Retinal pigment epithelial cell (primary cell): ENCODE measurements at regions not wholly inside any gene's neighbourhood (a gene's known extent, or its start where the extent isn't known, plus 50 kb on each side); places are given as distances from the start of the nearest gene placed in this dataset.

Experiments
- DNase-seq: peaks from one replicate; pipeline ENCODE4 v3.0.0-alpha.2; 2010; ENCODE audit warnings: low read depth
- H3K4me3 ChIP-seq: 2 replicates; pipeline ENCODE4 v1.5.1; 2011; ENCODE audit warnings: mild to moderate bottlenecking, low read length, control low read depth, moderate library complexity
- TF ChIP-seq, protein P1 (sequence below): conservative IDR thresholded peaks from 2 replicates; pipeline ENCODE4 v1.5.1; 2011; ENCODE audit warnings: low read depth, low read length, control low read depth, inconsistent platforms

DNA sequence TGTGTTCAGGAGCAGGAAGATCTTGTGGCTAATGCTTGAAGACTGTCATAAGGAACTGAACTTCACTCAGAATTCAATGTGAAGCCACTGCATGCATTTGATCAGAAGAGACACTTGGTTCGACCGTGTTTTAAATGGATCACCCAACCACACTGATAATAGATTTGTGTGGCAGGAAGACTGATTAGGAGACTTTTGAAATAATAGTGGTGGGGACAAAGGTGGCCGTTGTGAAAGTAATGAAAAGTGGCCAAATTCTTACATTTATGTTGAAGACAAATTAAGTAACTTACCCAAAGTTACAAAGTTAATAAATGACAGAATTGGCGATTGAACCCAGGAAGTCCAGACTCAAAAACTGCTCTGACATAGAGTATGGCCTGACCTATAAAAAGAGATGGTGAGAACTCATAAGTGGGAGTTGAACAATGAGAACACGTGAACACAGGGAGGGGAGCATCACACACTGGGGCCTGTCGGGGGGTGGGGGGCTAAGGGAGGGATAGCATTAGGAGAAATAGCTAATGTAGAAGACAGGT is 286.9 kb upstream of the DNAJC19 start:
- no peak for DNase-seq
- TF ChIP-seq, protein P1, sequence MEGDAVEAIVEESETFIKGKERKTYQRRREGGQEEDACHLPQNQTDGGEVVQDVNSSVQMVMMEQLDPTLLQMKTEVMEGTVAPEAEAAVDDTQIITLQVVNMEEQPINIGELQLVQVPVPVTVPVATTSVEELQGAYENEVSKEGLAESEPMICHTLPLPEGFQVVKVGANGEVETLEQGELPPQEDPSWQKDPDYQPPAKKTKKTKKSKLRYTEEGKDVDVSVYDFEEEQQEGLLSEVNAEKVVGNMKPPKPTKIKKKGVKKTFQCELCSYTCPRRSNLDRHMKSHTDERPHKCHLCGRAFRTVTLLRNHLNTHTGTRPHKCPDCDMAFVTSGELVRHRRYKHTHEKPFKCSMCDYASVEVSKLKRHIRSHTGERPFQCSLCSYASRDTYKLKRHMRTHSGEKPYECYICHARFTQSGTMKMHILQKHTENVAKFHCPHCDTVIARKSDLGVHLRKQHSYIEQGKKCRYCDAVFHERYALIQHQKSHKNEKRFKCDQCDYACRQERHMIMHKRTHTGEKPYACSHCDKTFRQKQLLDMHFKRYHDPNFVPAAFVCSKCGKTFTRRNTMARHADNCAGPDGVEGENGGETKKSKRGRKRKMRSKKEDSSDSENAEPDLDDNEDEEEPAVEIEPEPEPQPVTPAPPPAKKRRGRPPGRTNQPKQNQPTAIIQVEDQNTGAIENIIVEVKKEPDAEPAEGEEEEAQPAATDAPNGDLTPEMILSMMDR: no peak
- no peak overlapping the region for H3K4me3 ChIP-seq

DNA sequence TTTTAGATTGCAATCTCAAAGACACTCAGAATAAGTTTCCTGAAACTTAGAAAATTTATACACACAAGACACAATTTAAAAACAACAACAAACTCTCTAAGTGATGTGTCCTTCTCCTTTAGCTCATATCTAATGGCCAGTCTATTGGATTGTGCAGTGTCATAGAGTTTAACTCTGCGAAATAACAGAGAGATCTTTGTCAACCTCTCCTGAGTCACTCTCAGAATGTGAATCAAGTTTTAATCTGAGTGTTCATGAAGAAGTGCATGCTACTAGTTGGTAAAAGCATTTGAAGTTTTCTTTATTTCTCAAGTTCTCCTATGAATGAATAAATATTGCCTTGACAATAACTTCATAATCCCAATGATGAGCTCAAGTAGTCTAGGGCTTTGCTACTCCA is 284.5 kb upstream of the DNAJC19 start:
- TF ChIP-seq, protein P1: no peak
- no peak overlapping the region for H3K4me3 ChIP-seq
- DNase-seq: no peak

DNA sequence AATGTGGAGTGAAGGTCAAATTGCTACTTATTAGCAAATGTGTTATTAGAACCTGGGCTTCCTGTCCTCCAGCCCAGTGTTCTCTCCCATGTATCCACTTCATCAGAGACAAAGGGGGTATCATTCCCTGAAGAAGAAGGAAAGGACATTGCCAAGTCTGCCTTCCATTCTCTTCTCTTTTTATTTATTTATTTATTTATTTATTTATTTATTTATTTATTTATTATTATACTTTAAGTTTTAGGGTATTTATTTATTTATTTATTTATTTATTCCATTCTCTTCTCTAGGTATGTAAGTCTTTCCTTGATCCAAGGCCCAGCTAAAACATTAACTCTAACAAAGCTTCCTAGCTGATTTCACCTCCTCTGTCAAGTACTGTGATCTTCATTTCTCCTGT is 277.8 kb upstream of the DNAJC19 start:
- no peak for DNase-seq
- H3K4me3 ChIP-seq: no peak overlapping the region
- TF ChIP-seq, protein P1: no peak

DNA sequence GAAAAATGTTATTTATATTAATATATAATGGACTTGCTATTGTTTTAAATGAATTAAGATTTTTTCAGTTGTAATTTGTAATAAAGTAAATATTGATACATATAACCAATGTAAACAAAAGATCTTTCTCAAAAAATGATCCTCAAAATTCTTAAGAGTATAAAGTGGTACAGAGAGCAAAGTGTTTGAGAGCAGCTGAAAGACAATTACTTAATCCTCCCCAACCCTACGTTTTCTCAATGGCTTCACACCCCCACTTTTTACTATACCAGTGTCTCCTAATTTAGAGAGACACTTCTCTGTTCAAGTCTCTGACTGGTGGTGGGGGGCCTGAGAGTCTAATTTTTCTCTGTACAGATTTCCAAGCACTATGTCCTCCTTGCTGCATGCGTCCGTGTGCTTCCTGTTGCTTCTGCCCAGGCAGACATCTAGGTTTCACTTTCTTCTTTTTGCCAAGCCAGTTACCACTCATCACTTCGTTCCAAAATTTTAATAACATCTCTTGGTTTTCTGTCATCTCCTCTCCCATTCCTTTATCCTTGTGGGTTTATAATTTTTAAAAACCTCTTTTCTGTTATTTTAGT is 276.3 kb upstream of the DNAJC19 start:
- TF ChIP-seq, protein P1: no peak
- no peak for DNase-seq
- H3K4me3 ChIP-seq: no peak overlapping the region

DNA sequence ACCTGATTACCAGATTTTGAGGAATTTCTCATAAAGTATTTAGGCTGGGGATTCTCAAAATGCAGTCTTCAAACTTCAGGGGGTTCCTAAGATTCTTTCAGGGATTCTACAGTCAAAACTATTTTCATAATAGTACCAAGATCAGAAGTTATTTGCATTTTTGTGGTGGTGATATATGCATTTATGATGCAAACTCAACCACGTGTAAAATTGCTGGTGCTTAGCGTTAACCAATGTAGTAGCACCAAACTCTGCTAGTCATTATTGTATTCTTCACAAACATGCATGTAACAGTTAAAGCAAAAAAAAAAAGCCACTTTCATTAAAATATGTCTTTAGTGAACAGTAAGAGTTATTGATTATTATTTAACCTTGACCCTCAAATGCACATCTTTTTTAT is 274.9 kb upstream of the DNAJC19 start:
- no peak for DNase-seq
- H3K4me3 ChIP-seq: no peak overlapping the region
- TF ChIP-seq, protein P1: no peak

DNA sequence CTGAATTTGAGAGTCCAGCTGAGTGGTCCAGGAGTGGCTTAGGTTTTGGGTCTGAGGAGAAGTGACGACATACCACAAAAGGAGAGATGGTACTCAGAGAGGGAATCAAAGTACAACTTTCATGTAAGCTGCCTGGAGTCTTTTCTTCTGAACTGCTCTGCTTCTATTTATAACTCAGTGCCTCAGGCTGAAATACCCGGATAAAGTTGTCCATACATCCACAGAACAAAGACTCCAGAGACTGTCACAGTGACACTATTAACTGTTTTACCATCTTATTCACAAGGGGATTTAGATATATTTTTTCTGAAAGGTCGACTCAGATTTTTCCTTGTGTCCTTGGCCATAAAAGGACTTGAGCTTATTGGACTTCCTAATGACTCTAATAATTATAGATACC is 264.3 kb upstream of the DNAJC19 start:
- TF ChIP-seq, protein P1: no peak
- no peak overlapping the region for H3K4me3 ChIP-seq
- no peak for DNase-seq

DNA sequence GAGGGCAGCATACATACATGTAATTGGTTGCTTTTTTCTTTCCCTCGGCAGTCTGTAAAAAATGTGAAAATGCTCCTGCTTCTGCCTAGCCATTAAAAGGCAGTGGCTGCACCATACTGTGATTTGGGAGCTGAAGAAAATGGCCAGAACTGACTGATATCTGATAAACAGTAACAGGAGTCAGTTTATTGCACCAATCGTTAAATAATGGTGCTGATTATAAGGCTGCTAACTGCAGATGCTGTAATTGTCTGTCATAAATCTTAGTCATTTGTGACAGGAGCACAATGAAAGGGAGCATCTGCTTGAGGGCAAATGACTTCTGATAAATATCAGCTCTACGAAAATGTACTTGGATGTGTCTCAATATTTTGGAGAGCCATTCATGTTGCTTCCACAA is 263.1 kb upstream of the DNAJC19 start:
- no peak for DNase-seq
- no peak overlapping the region for H3K4me3 ChIP-seq
- TF ChIP-seq, protein P1: no peak
